Hepatocyte (in vitro differentiated cells): ENCODE measurements at regions not wholly inside any gene's neighbourhood (a gene's known extent, or its start where the extent isn't known, plus 50 kb on each side); places are given as distances from the start of the nearest gene placed in this dataset.

Experiments
- EZH2 ChIP-seq: fragments of 200-600 bp; sonication (generic); IDR thresholded peaks from 2 replicates; pipeline ENCODE4 v1.6.1; 2016; ENCODE audit warnings: antibody characterized with exemption, mild to moderate bottlenecking, borderline replicate concordance
- EZH2phosphoT487 ChIP-seq: fragments of 200-600 bp; sonication (generic); IDR thresholded peaks from one replicate; pipeline ENCODE4 v1.6.1; 2018; ENCODE audit warnings: antibody characterized with exemption, mild to moderate bottlenecking, low read depth, moderate library complexity; ENCODE audit not compliant: unreplicated experiment, severe bottlenecking
- TF ChIP-seq, protein P1 (sequence below): fragments of 200-600 bp; sonication (generic); IDR thresholded peaks from 2 replicates; pipeline ENCODE4 v1.5.1; 2016; ENCODE audit warnings: antibody characterized with exemption, mild to moderate bottlenecking; ENCODE audit not compliant: poor library complexity

DNA sequence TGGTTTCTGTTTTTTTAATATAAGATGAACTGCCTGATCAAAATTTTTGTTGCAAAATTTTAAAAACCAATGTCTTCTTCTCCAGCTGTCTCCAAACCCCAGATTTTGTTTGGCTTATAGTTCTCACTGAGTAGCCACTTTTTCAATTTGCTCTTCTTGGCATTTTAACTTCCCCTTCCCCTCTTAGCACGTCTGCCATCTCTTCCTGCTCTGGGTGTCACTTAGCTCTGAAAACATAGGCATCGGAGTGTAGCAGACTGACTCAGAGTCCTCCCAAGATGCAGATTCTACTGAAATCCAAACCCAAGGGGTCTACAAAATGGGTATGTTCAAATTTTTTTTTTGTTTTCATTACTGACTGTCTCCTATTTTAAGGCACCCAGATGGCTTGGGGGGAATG is 270.3 kb upstream of the KIRREL3 start:
- TF ChIP-seq, protein P1, sequence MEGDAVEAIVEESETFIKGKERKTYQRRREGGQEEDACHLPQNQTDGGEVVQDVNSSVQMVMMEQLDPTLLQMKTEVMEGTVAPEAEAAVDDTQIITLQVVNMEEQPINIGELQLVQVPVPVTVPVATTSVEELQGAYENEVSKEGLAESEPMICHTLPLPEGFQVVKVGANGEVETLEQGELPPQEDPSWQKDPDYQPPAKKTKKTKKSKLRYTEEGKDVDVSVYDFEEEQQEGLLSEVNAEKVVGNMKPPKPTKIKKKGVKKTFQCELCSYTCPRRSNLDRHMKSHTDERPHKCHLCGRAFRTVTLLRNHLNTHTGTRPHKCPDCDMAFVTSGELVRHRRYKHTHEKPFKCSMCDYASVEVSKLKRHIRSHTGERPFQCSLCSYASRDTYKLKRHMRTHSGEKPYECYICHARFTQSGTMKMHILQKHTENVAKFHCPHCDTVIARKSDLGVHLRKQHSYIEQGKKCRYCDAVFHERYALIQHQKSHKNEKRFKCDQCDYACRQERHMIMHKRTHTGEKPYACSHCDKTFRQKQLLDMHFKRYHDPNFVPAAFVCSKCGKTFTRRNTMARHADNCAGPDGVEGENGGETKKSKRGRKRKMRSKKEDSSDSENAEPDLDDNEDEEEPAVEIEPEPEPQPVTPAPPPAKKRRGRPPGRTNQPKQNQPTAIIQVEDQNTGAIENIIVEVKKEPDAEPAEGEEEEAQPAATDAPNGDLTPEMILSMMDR, result no peak
- TF ChIP-seq EZH2 (no peak), EZH2phosphoT487 (no peak)
